Sigmoid colon (tissue), 6 donors: ENCODE measurements at regions not wholly inside any gene's neighbourhood (a gene's known extent, or its start where the extent isn't known, plus 50 kb on each side); places are given as distances from the start of the nearest gene placed in this dataset.

Source experiments
- DNase-seq: peaks from one replicate; pipeline ENCODE4 v3.0.0-alpha.2; 2019
- H3K27ac ChIP-seq, 4 donors: fragments of 200-600 bp; sonication (generic); one replicate each; pipeline ENCODE4 v1.5.1; 2016 to 2019; ENCODE audit warnings: mild to moderate bottlenecking in 1 of 4
- H3K27me3 ChIP-seq, 3 donors: fragments of 200-600 bp; sonication (generic); one replicate each; pipeline ENCODE4 v1.5.1; 2019; ENCODE audit warnings: mild to moderate bottlenecking in 1 of 3
- H3K36me3 ChIP-seq, 4 donors: fragments of 200-600 bp; sonication (generic); one replicate each; pipeline ENCODE4 v1.5.1; 2016 to 2019
- H3K4me1 ChIP-seq, 4 donors: fragments of 200-600 bp; sonication (generic); one replicate each; pipeline ENCODE4 v1.5.1; 2017 to 2019
- H3K4me3 ChIP-seq, 4 donors: fragments of 200-600 bp; sonication (generic); one replicate each; pipeline ENCODE4 v1.5.1; 2017 to 2019; ENCODE audit warnings: mild to moderate bottlenecking in 2 of 4, moderate library complexity in 1 of 4
- H3K9me3 ChIP-seq, 4 donors: fragments of 200-600 bp in 3 of 4; sonication (generic) in 3 of 4; one replicate each; pipeline versions ENCODE4 v1.5.1 to v1.6.1; 2013 to 2019
- EP300 ChIP-seq, 4 donors: sonication (generic); formaldehyde crosslinking; IDR thresholded peaks; one replicate each; pipeline ENCODE4 v1.6.1; 2017; ENCODE audit warnings: antibody characterized with exemption in 4 of 4
- POLR2A ChIP-seq, 2 donors: fragments of 450-650 bp; IDR thresholded peaks; one replicate each; pipeline ENCODE4 v1.6.1; 2016; ENCODE audit warnings: antibody characterized with exemption in 2 of 2, mild to moderate bottlenecking in 2 of 2, moderate library complexity in 2 of 2
- POLR2AphosphoS5 ChIP-seq, 4 donors: sonication (generic); formaldehyde crosslinking; IDR thresholded peaks; one replicate each; pipeline ENCODE4 v1.6.1; 2017; ENCODE audit warnings: antibody characterized with exemption in 4 of 4
- WGBS, 2 donors: extraction: QIAGEN DNeasy Blood & Tissue Kit; methylation state at CpG; one replicate each; pipeline ENCODE4 v1.1.7; 2013; 5-methylcytosine and 5-hydroxymethylcytosine counted together
- intact Hi-C: fragments of 100-400 bp; cut with DNase I; formaldehyde crosslinking; loops from one replicate; pipeline ENCODE4 v1.15.1; 2023
- TF ChIP-seq, protein P1 (sequence below), 4 experiments: fragments of 450-650 bp in 3 of 4; fragments of 200-600 bp in 1 of 4; IDR thresholded peaks; one replicate each; pipeline ENCODE4 v1.5.1; 2016 to 2019; ENCODE audit warnings: antibody characterized with exemption in 4 of 4, mild to moderate bottlenecking in 3 of 4, moderate library complexity in 2 of 4
- donor health status: healthy with polysubstance abuse.
- donor health status: healthy.

DNA sequence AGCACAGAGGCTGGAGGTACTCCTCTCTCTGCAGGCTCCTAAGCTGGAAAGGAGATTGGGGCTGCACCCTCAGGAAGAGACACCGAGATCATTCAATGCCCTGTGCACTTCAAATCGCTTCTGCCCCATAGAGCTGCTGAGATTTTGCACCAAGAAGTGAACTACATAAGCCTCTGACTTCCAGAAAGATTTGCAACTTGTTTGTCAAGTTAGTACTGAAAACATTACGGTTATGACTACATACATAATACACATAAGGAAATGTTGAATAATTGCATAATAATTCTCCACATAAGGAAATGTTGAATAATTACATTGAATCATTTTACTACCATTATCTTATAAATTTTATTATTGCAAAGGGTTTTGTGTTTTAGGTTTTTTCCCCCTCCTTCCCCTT is 120.3 kb upstream of the SASH1 start:
- 82 to 83% methylated on average over 3 of the region's 3 CpGs for WGBS, 2 donors
- no peak overlapping the region for H3K27ac ChIP-seq

DNA sequence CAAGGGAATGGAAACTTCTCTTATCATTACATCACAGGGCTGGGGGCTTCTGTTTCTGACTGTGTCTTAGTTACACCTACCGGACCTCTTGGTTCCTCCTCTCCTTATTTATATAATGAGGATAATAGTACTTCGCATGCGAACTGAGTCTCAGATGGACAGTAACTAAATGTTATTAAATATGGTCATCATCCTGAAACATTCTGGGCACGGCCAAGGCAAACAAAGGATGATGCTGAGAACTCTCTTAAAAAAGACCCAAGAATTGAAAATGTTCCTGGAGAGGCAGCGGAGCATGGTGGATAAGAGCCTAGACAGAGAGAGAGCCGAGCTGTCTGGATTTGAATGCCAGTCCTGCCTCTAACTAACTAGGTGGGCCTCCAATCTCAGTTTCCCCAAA is 119.8 kb upstream of the SASH1 start:
- WGBS, 2 donors = 81 to 91% methylated on average over 6 of the region's 6 CpGs
- Histone ChIP-seq H3K4me3 (no peak overlapping the region), H3K9me3 (no peaks in the 10 kb centered on the region), H3K36me3 (no peaks in the 10 kb centered on the region), H3K27ac (no peak overlapping the region), H3K4me1 (peaks cover 0 to 11% (median 10%) of the 10 kb centered on the region in 4 donors), H3K27me3 (no peaks in the 10 kb centered on the region)
- no peak for TF ChIP-seq POLR2A (IDR thresholded peaks at IDR 0.05)
- no peak for TF ChIP-seq EP300 (IDR thresholded peaks at IDR 0.05)
- TF ChIP-seq, protein P1, sequence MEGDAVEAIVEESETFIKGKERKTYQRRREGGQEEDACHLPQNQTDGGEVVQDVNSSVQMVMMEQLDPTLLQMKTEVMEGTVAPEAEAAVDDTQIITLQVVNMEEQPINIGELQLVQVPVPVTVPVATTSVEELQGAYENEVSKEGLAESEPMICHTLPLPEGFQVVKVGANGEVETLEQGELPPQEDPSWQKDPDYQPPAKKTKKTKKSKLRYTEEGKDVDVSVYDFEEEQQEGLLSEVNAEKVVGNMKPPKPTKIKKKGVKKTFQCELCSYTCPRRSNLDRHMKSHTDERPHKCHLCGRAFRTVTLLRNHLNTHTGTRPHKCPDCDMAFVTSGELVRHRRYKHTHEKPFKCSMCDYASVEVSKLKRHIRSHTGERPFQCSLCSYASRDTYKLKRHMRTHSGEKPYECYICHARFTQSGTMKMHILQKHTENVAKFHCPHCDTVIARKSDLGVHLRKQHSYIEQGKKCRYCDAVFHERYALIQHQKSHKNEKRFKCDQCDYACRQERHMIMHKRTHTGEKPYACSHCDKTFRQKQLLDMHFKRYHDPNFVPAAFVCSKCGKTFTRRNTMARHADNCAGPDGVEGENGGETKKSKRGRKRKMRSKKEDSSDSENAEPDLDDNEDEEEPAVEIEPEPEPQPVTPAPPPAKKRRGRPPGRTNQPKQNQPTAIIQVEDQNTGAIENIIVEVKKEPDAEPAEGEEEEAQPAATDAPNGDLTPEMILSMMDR (IDR thresholded peaks at IDR 0.05) = no peak
- no peak for TF ChIP-seq POLR2AphosphoS5 (IDR thresholded peaks at IDR 0.05)
- intact Hi-C loops = no loop called here
- DNase-seq = no peak

More for the DNA sequence above, 120.3 kb upstream of the SASH1 start:
- Histone ChIP-seq H3K4me1 (peaks cover 0 to 11% (median 10%) of the 10 kb centered on the region in 4 donors), H3K9me3 (no peaks in the 10 kb centered on the region), H3K27me3 (no peaks in the 10 kb centered on the region), H3K4me3 (no peak overlapping the region), H3K36me3 (no peaks in the 10 kb centered on the region)
- TF ChIP-seq, protein P1 (IDR thresholded peaks at IDR 0.05) = no peak
- TF ChIP-seq POLR2AphosphoS5 (IDR thresholded peaks at IDR 0.05) (no peak), POLR2A (IDR thresholded peaks at IDR 0.05) (no peak), EP300 (IDR thresholded peaks at IDR 0.05) (no peak)
- intact Hi-C loops = no loop called here
- no peak for DNase-seq

DNA sequence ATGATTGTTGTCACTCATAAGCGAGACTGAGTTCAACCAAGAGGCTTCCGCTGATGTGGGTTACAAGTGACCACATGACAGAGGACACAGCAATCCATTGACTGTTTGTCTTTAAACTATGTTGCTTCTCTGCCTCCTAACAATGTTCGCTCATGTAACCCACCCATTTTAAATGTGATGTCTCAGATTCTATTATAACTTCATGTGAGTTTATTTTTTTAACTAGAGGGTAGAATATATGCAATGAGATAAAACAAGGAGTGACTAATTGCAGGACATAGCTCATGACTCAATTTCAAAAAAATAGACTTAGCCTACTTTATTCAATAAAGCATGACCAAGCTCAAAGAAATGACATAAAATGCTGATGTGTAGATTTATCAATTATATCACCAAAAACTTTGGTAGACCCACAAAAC is 119.2 kb upstream of the SASH1 start:
- intact Hi-C loops = no loop called here
- WGBS, 2 donors = 93 to 94% methylated on average over 3 of the region's 3 CpGs

DNA sequence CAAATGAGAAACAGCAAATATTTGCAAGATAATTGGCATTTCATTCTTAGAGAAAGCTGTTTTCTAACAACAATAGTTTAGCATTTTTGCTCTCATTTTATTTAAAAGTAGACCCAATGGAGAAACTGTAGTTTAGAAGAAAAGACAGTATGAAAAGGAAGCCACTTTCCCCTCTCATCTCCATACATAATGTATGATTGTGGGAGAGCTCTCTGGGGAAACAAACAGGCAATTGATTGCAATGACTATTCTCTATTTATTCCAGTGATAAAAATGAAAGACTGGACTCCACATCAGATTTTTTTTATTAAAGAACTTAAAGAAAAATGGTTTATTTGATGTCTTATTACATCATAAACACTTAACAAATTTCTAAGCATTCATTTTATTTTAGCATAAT is 116.8 kb upstream of the SASH1 start:
- Histone ChIP-seq H3K9me3 (no peaks in the 10 kb centered on the region), H3K27ac (no peak overlapping the region), H3K36me3 (no peaks in the 10 kb centered on the region), H3K4me1 (no peaks in the 10 kb centered on the region), H3K4me3 (no peak overlapping the region), H3K27me3 (no peaks in the 10 kb centered on the region)
- intact Hi-C loops = no loop called here
- no peak for DNase-seq
- TF ChIP-seq, protein P1 (IDR thresholded peaks at IDR 0.05) = no peak
- TF ChIP-seq EP300 (IDR thresholded peaks at IDR 0.05) (no peak), POLR2A (IDR thresholded peaks at IDR 0.05) (no peak), POLR2AphosphoS5 (IDR thresholded peaks at IDR 0.05) (no peak)

More for the DNA sequence above, 119.2 kb upstream of the SASH1 start:
- no peak overlapping the region for H3K27ac ChIP-seq
- H3K9me3 ChIP-seq = no peaks in the 10 kb centered on the region
- TF ChIP-seq POLR2A (IDR thresholded peaks at IDR 0.05) (no peak), POLR2AphosphoS5 (IDR thresholded peaks at IDR 0.05) (no peak), EP300 (IDR thresholded peaks at IDR 0.05) (no peak)
- TF ChIP-seq, protein P1 (IDR thresholded peaks at IDR 0.05) = no peak
- peaks cover 0 to 7% (median 6%) of the 10 kb centered on the region in 4 donors for H3K4me1 ChIP-seq
- DNase-seq = no peak
- no peak overlapping the region for H3K4me3 ChIP-seq
- no peaks in the 10 kb centered on the region for H3K27me3 ChIP-seq
- H3K36me3 ChIP-seq = no peaks in the 10 kb centered on the region

DNA sequence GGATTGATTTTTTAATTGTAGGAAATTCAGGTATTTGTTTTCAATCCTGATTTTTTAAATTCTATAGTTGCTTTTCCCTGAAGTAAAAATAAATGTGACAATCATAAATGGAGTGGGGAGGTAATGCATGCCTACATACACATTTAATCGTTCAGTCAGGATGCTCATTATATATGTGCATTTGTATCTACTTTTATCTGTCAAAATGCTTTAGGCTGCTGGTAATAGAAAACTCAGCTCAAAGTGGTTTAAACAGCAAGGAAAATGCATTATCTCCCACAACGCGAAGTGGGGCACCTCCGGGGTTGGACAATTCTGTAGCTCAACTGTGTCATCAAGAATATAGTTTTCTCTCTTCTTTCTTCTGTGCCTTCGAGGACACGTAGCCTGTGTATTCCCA is 116.4 kb upstream of the SASH1 start:
- no peak overlapping the region for H3K4me3 ChIP-seq
- H3K27me3 ChIP-seq = no peaks in the 10 kb centered on the region
- 84 to 93% methylated on average over 6 of the region's 6 CpGs for WGBS, 2 donors
- H3K36me3 ChIP-seq = no peaks in the 10 kb centered on the region
- no peaks in the 10 kb centered on the region for H3K9me3 ChIP-seq
- intact Hi-C loops = no loop called here
- DNase-seq = no peak
- H3K27ac ChIP-seq = no peak overlapping the region
- no peaks in the 10 kb centered on the region for H3K4me1 ChIP-seq
- TF ChIP-seq, protein P1 (IDR thresholded peaks at IDR 0.05) = no peak
- TF ChIP-seq EP300 (IDR thresholded peaks at IDR 0.05) = no peak
- TF ChIP-seq POLR2AphosphoS5 (IDR thresholded peaks at IDR 0.05) = no peak
- TF ChIP-seq POLR2A (IDR thresholded peaks at IDR 0.05) = no peak
